ENCODE measurements at regions not wholly inside any gene's neighbourhood (a gene's known extent, or its start where the extent isn't known, plus 50 kb on each side); places are given as distances from the start of the nearest gene placed in this dataset.
"Not testable (repeated sequence)": the region's sequence is repeated elsewhere in the genome, so short reads cannot be mapped to it uniquely, and the experiment has no call there.

GRCh38 chr4:7133818-7134650 lies 58.3 kb upstream of the SORCS2 start:
- H3K36me3 Mint-ChIP-seq (ENCODE audit: low read depth); H3K4me1 Mint-ChIP-seq; ATAC-seq; H3K27ac Mint-ChIP-seq; H3K9me3 Mint-ChIP-seq (ENCODE audit: low read depth); H3K27me3 Mint-ChIP-seq; H3K4me3 Mint-ChIP-seq; intact Hi-C loops (cut with DNase I, micrococcal nuclease); DNase-seq; POLR2A ChIA-PET: not testable (repeated sequence)
- CTCF ChIA-PET: interaction anchor here (0.5 kb wide), 1 partner anchor 455 kb away, joined by 3 read pairs; no protein-coding TSS in a partner anchor

GRCh38 chr4:7132730-7133582 lies 59.4 kb upstream of the SORCS2 start:
- Mint-ChIP-seq H3K4me3 (no peak overlapping the region), H3K36me3 (ENCODE audit: low read depth) (no peaks in the 10 kb centered on the region), H3K9me3 (ENCODE audit: low read depth) (peaks cover 9% of the 10 kb centered on the region), H3K27ac (no peak overlapping the region), H3K4me1 (no peaks in the 10 kb centered on the region), H3K27me3 (no peaks in the 10 kb centered on the region)
- intact Hi-C loops (cut with DNase I, micrococcal nuclease): no loop called here
- ChIA-PET POLR2A (no interaction called here), CTCF (no interaction called here)
- no peak for DNase-seq
- no peak for ATAC-seq

- H3K9me3 Mint-ChIP-seq (ENCODE audit: low read depth): peaks cover 9% of the 10 kb centered on the region
- H3K36me3 Mint-ChIP-seq (ENCODE audit: low read depth): no peaks in the 10 kb centered on the region
- peaks cover 2% of the 10 kb centered on the region for H3K27me3 Mint-ChIP-seq
- no peak overlapping the region for H3K27ac Mint-ChIP-seq
- CTCF ChIA-PET: interaction anchor here (0.5 kb wide), 1 partner anchor 13 kb away, joined by 3 read pairs; no protein-coding TSS in a partner anchor
- intact Hi-C loops (cut with DNase I, micrococcal nuclease): no loop called here
- DNase-seq (no peak), ATAC-seq (no peak)
- H3K4me1 Mint-ChIP-seq: no peaks in the 10 kb centered on the region
- POLR2A ChIA-PET: no interaction called here
- H3K4me3 Mint-ChIP-seq: no peak overlapping the region
Observed at GRCh38 chr4:7132249-7132648, 60.1 kb upstream of the SORCS2 start.

GRCh38 chr4:7131498-7132031 lies 60.8 kb upstream of the SORCS2 start:
- H3K4me1 Mint-ChIP-seq: no peaks in the 10 kb centered on the region
- CTCF ChIA-PET: interaction anchor here (0.5 kb wide), 1 partner anchor 12 kb away, joined by 3 read pairs; no protein-coding TSS in a partner anchor
- H3K27ac Mint-ChIP-seq: no peak overlapping the region
- peaks cover 2% of the 10 kb centered on the region for H3K27me3 Mint-ChIP-seq
- intact Hi-C loops (cut with DNase I, micrococcal nuclease): no loop called here
- no peak overlapping the region for H3K4me3 Mint-ChIP-seq
- ATAC-seq: no peak
- DNase-seq: no peak
- no peaks in the 10 kb centered on the region for H3K36me3 Mint-ChIP-seq (ENCODE audit: low read depth)
- POLR2A ChIA-PET: no interaction called here
- peaks cover 9% of the 10 kb centered on the region for H3K9me3 Mint-ChIP-seq (ENCODE audit: low read depth)

GRCh38 chr4:7130621-7131211 lies 61.6 kb upstream of the SORCS2 start:
- H3K36me3 Mint-ChIP-seq (ENCODE audit: low read depth): no peaks in the 10 kb centered on the region
- DNase-seq (no peak), ATAC-seq (no peak)
- intact Hi-C loops (cut with DNase I, micrococcal nuclease): no loop called here
- peaks cover 9% of the 10 kb centered on the region for H3K9me3 Mint-ChIP-seq (ENCODE audit: low read depth)
- POLR2A ChIA-PET: no interaction called here
- H3K27me3 Mint-ChIP-seq: peaks cover 2% of the 10 kb centered on the region
- CTCF ChIA-PET: no interaction called here
- no peaks in the 10 kb centered on the region for H3K4me1 Mint-ChIP-seq
- no peak overlapping the region for H3K4me3 Mint-ChIP-seq
- no peak overlapping the region for H3K27ac Mint-ChIP-seq

GRCh38 chr4:7129871-7130620 lies 62.2 kb upstream of the GRPEL1 start:
- POLR2A ChIA-PET: no interaction called here
- Mint-ChIP-seq H3K4me3 (no peak overlapping the region), H3K4me1 (no peaks in the 10 kb centered on the region), H3K36me3 (ENCODE audit: low read depth) (no peaks in the 10 kb centered on the region), H3K27me3 (peaks cover 2% of the 10 kb centered on the region), H3K27ac (no peak overlapping the region), H3K9me3 (ENCODE audit: low read depth) (peaks cover 9% of the 10 kb centered on the region)
- no peak for DNase-seq
- CTCF ChIA-PET: no interaction called here
- intact Hi-C loops (cut with DNase I, micrococcal nuclease): no loop called here
- no peak for ATAC-seq

- ChIA-PET POLR2A (no interaction called here), CTCF (no interaction called here)
- no peak overlapping the region for H3K4me3 Mint-ChIP-seq
- no peak for DNase-seq
- H3K36me3 Mint-ChIP-seq (ENCODE audit: low read depth): no peaks in the 10 kb centered on the region
- intact Hi-C loops (cut with DNase I, micrococcal nuclease): no loop called here
- H3K27me3 Mint-ChIP-seq: peaks cover 2% of the 10 kb centered on the region
- H3K4me1 Mint-ChIP-seq: no peaks in the 10 kb centered on the region
- peaks cover 8% of the 10 kb centered on the region for H3K9me3 Mint-ChIP-seq (ENCODE audit: low read depth)
- H3K27ac Mint-ChIP-seq: no peak overlapping the region
- ATAC-seq: no peak
Observed at GRCh38 chr4:7128644-7129043, 60.8 kb upstream of the GRPEL1 start.

- POLR2A ChIA-PET: no interaction called here
- peaks cover 2% of the 10 kb centered on the region for H3K27me3 Mint-ChIP-seq
- DNase-seq (no peak), ATAC-seq (no peak)
- no peak overlapping the region for H3K4me3 Mint-ChIP-seq
- H3K36me3 Mint-ChIP-seq (ENCODE audit: low read depth): no peaks in the 10 kb centered on the region
- H3K9me3 Mint-ChIP-seq (ENCODE audit: low read depth): peaks cover 5% of the 10 kb centered on the region
- H3K4me1 Mint-ChIP-seq: no peaks in the 10 kb centered on the region
- intact Hi-C loops (cut with DNase I, micrococcal nuclease): no loop called here
- no peak overlapping the region for H3K27ac Mint-ChIP-seq
- CTCF ChIA-PET: no interaction called here
Observed at GRCh38 chr4:7128234-7128633, 60.4 kb upstream of the GRPEL1 start.

GRCh38 chr4:7127576-7127975 lies 59.7 kb upstream of the GRPEL1 start:
- no peak for ATAC-seq
- Mint-ChIP-seq H3K4me1 (no peaks in the 10 kb centered on the region), H3K27me3 (peaks cover 2% of the 10 kb centered on the region), H3K9me3 (ENCODE audit: low read depth) (no peaks in the 10 kb centered on the region), H3K36me3 (ENCODE audit: low read depth) (no peaks in the 10 kb centered on the region), H3K27ac (no peak overlapping the region), H3K4me3 (no peak overlapping the region)
- ChIA-PET POLR2A (no interaction called here), CTCF (no interaction called here)
- intact Hi-C loops (cut with DNase I, micrococcal nuclease): no loop called here
- no peak for DNase-seq

- Mint-ChIP-seq H3K4me3 (no peak overlapping the region), H3K4me1 (no peaks in the 10 kb centered on the region), H3K9me3 (ENCODE audit: low read depth) (no peaks in the 10 kb centered on the region), H3K27ac (no peak overlapping the region), H3K27me3 (peaks cover 5% of the 10 kb centered on the region), H3K36me3 (ENCODE audit: low read depth) (no peaks in the 10 kb centered on the region)
- intact Hi-C loops (cut with DNase I, micrococcal nuclease): no loop called here
- POLR2A ChIA-PET: no interaction called here
- no peak for ATAC-seq
- no peak for DNase-seq
- CTCF ChIA-PET: interaction anchor here (0.6 kb wide), 1 partner anchor 70 kb away, joined by 4 read pairs; no protein-coding TSS in a partner anchor
Observed at GRCh38 chr4:7126981-7127380, 59.1 kb upstream of the GRPEL1 start.
